Esophagus squamous epithelium (tissue), 5 donors: ENCODE measurements at regions not wholly inside any gene's neighbourhood (a gene's known extent, or its start where the extent isn't known, plus 50 kb on each side); places are given as distances from the start of the nearest gene placed in this dataset.
A peak's percentile ranks its signal among the peaks of the same experiment; 100 is the strongest.

ENCODE experiments used
- DNase-seq: peaks from one replicate; lab custom pipeline; 2025; lab: John Stamatoyannopoulos, UW
- H3K27ac ChIP-seq, 4 donors: fragments of 200-600 bp; sonication (generic); one replicate each; pipeline ENCODE4 v1.5.1; 2016 to 2019; ENCODE audit warnings: mild to moderate bottlenecking in 1 of 4
- H3K27me3 ChIP-seq, 4 donors: fragments of 200-600 bp; sonication (generic); 1 replicate in 3 of 4; 2 replicates in 1 of 4; pipeline versions ENCODE4 v1.5.1 to v1.6.0; 2017 to 2021; ENCODE audit warnings: antibody characterized with exemption in 1 of 4
- H3K36me3 ChIP-seq, 3 donors: fragments of 200-600 bp; sonication (generic); one replicate each; pipeline ENCODE4 v1.5.1; 2016 to 2019
- H3K4me1 ChIP-seq, 3 donors: fragments of 200-600 bp; sonication (generic); one replicate each; pipeline ENCODE4 v1.5.1; 2017 to 2019
- H3K4me3 ChIP-seq, 4 donors: fragments of 200-600 bp; sonication (generic); 1 replicate in 3 of 4; 2 replicates in 1 of 4; pipeline ENCODE4 v1.5.1; 2016 to 2019; ENCODE audit warnings: mild to moderate bottlenecking in 2 of 4, moderate library complexity in 1 of 4
- H3K9me3 ChIP-seq, 3 donors: fragments of 200-600 bp; sonication (generic); one replicate each; pipeline ENCODE4 v1.5.1; 2016 to 2019
- CTCF ChIP-seq, 6 experiments: fragments of 450-650 bp in 4 of 6; fragments of 200-600 bp in 2 of 6; sonication (generic) in 2 of 6; IDR thresholded peaks; one replicate each; pipeline ENCODE4 v1.5.1; 2016 to 2019; ENCODE audit warnings: antibody characterized with exemption in 6 of 6, mild to moderate bottlenecking in 4 of 6, moderate library complexity in 4 of 6
- POLR2A ChIP-seq, 4 donors: fragments of 450-650 bp; IDR thresholded peaks; one replicate each; pipeline ENCODE4 v1.6.1; 2017; ENCODE audit warnings: antibody characterized with exemption in 4 of 4, mild to moderate bottlenecking in 4 of 4, moderate library complexity in 3 of 4
- WGBS, 2 donors: methylation state at CpG; one replicate each; pipeline ENCODE4 v1.1.5; 2018; 5-methylcytosine and 5-hydroxymethylcytosine counted together
- intact Hi-C: fragments of 100-400 bp; cut with DNase I; formaldehyde crosslinking; loops from one replicate; pipeline ENCODE4 v1.15.0; 2022
- donor health status: DM: yes; HTN: yes; CAD: no.

GRCh38 chr18:61616111-61616610 is 276.6 kb downstream of the RNF152 start:
- Histone ChIP-seq H3K9me3 (no peaks in the 10 kb centered on the region), H3K4me3 (no peak overlapping the region), H3K27ac (no peak overlapping the region), H3K36me3 (no peaks in the 10 kb centered on the region), H3K27me3 (no peaks in the 10 kb centered on the region), H3K4me1 (no peaks in the 10 kb centered on the region)
- TF ChIP-seq CTCF (IDR thresholded peaks at IDR 0.05) (no peak), POLR2A (IDR thresholded peaks at IDR 0.05) (no peak)
- intact Hi-C loops = no loop called here
- 86 to 87% methylated on average over 4 of the region's 4 CpGs for WGBS, 2 donors
- no peak for DNase-seq

GRCh38 chr18:61612517-61612916 is 279.3 kb downstream of the CDH20 start:
- Histone ChIP-seq H3K36me3 (no peaks in the 10 kb centered on the region), H3K4me1 (peaks cover 0 to 1% (median 0%) of the 10 kb centered on the region in 3 donors), H3K27ac (no peak overlapping the region), H3K9me3 (no peaks in the 10 kb centered on the region), H3K4me3 (no peak overlapping the region), H3K27me3 (no peaks in the 10 kb centered on the region)
- intact Hi-C loops = no loop called here
- TF ChIP-seq CTCF (IDR thresholded peaks at IDR 0.05) (no peak), POLR2A (IDR thresholded peaks at IDR 0.05) (no peak)
- no peak for DNase-seq

GRCh38 chr18:61609131-61609530 is 275.9 kb downstream of the CDH20 start:
- no peak for DNase-seq
- peaks cover 5 to 25% (median 8%) of the 10 kb centered on the region in 3 donors for H3K4me1 ChIP-seq
- intact Hi-C loops = no loop called here
- no peaks in the 10 kb centered on the region for H3K9me3 ChIP-seq
- no peaks in the 10 kb centered on the region for H3K27me3 ChIP-seq
- no peak overlapping the region for H3K27ac ChIP-seq
- TF ChIP-seq CTCF (IDR thresholded peaks at IDR 0.05) = no peak
- no peak for TF ChIP-seq POLR2A (IDR thresholded peaks at IDR 0.05)
- H3K36me3 ChIP-seq = no peaks in the 10 kb centered on the region
- no peak overlapping the region for H3K4me3 ChIP-seq

GRCh38 chr18:61608316-61608715 is 275.1 kb downstream of the CDH20 start:
- Histone ChIP-seq H3K4me1 (peaks cover 5 to 25% (median 8%) of the 10 kb centered on the region in 3 donors), H3K36me3 (no peaks in the 10 kb centered on the region), H3K4me3 (no peak overlapping the region), H3K9me3 (no peaks in the 10 kb centered on the region), H3K27ac (no peak overlapping the region), H3K27me3 (no peaks in the 10 kb centered on the region)
- WGBS, 2 donors = 68 to 78% methylated on average over 1 of the region's 1 CpG
- intact Hi-C loops = no loop called here
- TF ChIP-seq POLR2A (IDR thresholded peaks at IDR 0.05) = no peak
- TF ChIP-seq CTCF (IDR thresholded peaks at IDR 0.05) = no peak
- DNase-seq = no peak

GRCh38 chr18:61607867-61608266 is 274.6 kb downstream of the CDH20 start:
- intact Hi-C loops = no loop called here
- Histone ChIP-seq H3K4me1 (peaks cover 5 to 25% (median 8%) of the 10 kb centered on the region in 3 donors), H3K9me3 (no peaks in the 10 kb centered on the region), H3K36me3 (no peaks in the 10 kb centered on the region), H3K4me3 (no peak overlapping the region), H3K27me3 (no peaks in the 10 kb centered on the region), H3K27ac (peak overlapping the region in 2 of 4 donors; percentile 15 to 37)
- DNase-seq = no peak
- TF ChIP-seq POLR2A (IDR thresholded peaks at IDR 0.05) (no peak), CTCF (IDR thresholded peaks at IDR 0.05) (no peak)
- WGBS, 2 donors = 76 to 92% methylated on average over 2 of the region's 2 CpGs
